AG20443 (cell line): ENCODE measurements at regions not wholly inside any gene's neighbourhood (a gene's known extent, or its start where the extent isn't known, plus 50 kb on each side); places are given as distances from the start of the nearest gene placed in this dataset.
"Not testable (repeated sequence)": the region's sequence is repeated elsewhere in the genome, so short reads cannot be mapped to it uniquely, and the experiment has no call there.

Experiments
- DNase-seq: peaks from one replicate; pipeline ENCODE4 v3.0.0; 2012; ENCODE audit warnings: low spot score, mixed read lengths

- DNase-seq, result no peak
Observed at GRCh38 chr2:58609326-58609725, 368.2 kb upstream of the FANCL start.

- no peak for DNase-seq
Observed at GRCh38 chr2:58608146-58608545, 367.0 kb upstream of the FANCL start.

- DNase-seq, result no peak
Observed at GRCh38 chr2:58607448-58607847, 366.3 kb upstream of the FANCL start.

- peak; percentile 11 for DNase-seq
Observed at GRCh38 chr2:58606799-58607198, 365.7 kb upstream of the FANCL start.

- peak; percentile 22 for DNase-seq
Observed at GRCh38 chr2:58604096-58604495, 363.0 kb upstream of the FANCL start.

GRCh38 chr2:58601017-58601416 is 359.9 kb upstream of the FANCL start:
- DNase-seq, result no peak

GRCh38 chr2:58598171-58598570 is 357.0 kb upstream of the FANCL start:
- DNase-seq, result no peak

GRCh38 chr2:58595714-58596113 is 354.6 kb upstream of the FANCL start:
- no peak for DNase-seq

- DNase-seq, result peak; percentile 13
Observed at GRCh38 chr2:58594762-58595161, 353.6 kb upstream of the FANCL start.

- DNase-seq, result no peak
Observed at GRCh38 chr2:58594175-58594574, 353.1 kb upstream of the FANCL start.

- DNase-seq, result not testable (repeated sequence)
Observed at GRCh38 chr2:58586178-58586577, 345.1 kb upstream of the FANCL start.

- DNase-seq, result no peak
Observed at GRCh38 chr2:58585233-58585632, 344.1 kb upstream of the FANCL start.

- no peak for DNase-seq
Observed at GRCh38 chr2:58584606-58585118, 343.5 kb upstream of the FANCL start.

GRCh38 chr2:58578276-58578675 is 337.2 kb upstream of the FANCL start:
- no peak for DNase-seq

GRCh38 chr2:58574873-58575272 is 333.7 kb upstream of the FANCL start:
- no peak for DNase-seq

- no peak for DNase-seq
Observed at GRCh38 chr2:58572731-58573130, 331.6 kb upstream of the FANCL start.

- DNase-seq, result peak; percentile 68
Observed at GRCh38 chr2:58571181-58571852, 330.2 kb upstream of the FANCL start.

- DNase-seq, result peak; percentile 22
Observed at GRCh38 chr2:58569475-58570185, 328.5 kb upstream of the FANCL start.

GRCh38 chr2:58568901-58569300 is 327.8 kb upstream of the FANCL start:
- no peak for DNase-seq

GRCh38 chr2:58562276-58562675 is 321.2 kb upstream of the FANCL start:
- DNase-seq, result peak; percentile 16

GRCh38 chr2:58560531-58560930 is 319.4 kb upstream of the FANCL start:
- DNase-seq, result no peak

GRCh38 chr2:58558881-58559280 is 317.8 kb upstream of the FANCL start:
- no peak for DNase-seq

GRCh38 chr2:58557176-58557575 is 316.1 kb upstream of the FANCL start:
- DNase-seq, result no peak

GRCh38 chr2:58553937-58554336 is 312.8 kb upstream of the FANCL start:
- DNase-seq, result peak; percentile 15
